ENCODE measurements at regions not wholly inside any gene's neighbourhood (a gene's known extent, or its start where the extent isn't known, plus 50 kb on each side); places are given as distances from the start of the nearest gene placed in this dataset.

GRCh38 chr10:83702731-83703130, 436.6 kb upstream of the GHITM start:
- Mint-ChIP-seq H3K9me3 (ENCODE audit: unreplicated experiment) (no peaks in the 10 kb centered on the region), H3K27ac (ENCODE audit: unreplicated experiment) (no peak overlapping the region), H3K36me3 (ENCODE audit: low read depth, unreplicated experiment) (no peaks in the 10 kb centered on the region), H3K4me3 (ENCODE audit: unreplicated experiment) (no peak overlapping the region), H3K27me3 (ENCODE audit: low read depth, unreplicated experiment) (no peaks in the 10 kb centered on the region), H3K4me1 (ENCODE audit: low read depth, unreplicated experiment) (peaks cover 7% of the 10 kb centered on the region)
- Histone ChIP-seq H2AFZ (ENCODE audit: low read depth, low read length) (no peak overlapping the region), H3K4me3 (ENCODE audit: insufficient read depth, low read depth, low read length) (no peak overlapping the region), H3K4me2 (ENCODE audit: low read length) (no peak overlapping the region), H3K27me3 (ENCODE audit: insufficient read depth, low read length) (no peaks in the 10 kb centered on the region), H3K36me3 (ENCODE audit: insufficient read depth, low read length) (no peaks in the 10 kb centered on the region), H3K4me1 (ENCODE audit: insufficient read depth, low read length) (no peaks in the 10 kb centered on the region), H3K9ac (ENCODE audit: low read length) (no peak overlapping the region), H3K9me3 (ENCODE audit: insufficient read depth, low read depth, low read length) (no peaks in the 10 kb centered on the region), H3K27ac (ENCODE audit: low read depth, low read length) (no peak overlapping the region), H4K20me1 (ENCODE audit: insufficient read depth, low read length) (no peaks in the 10 kb centered on the region), H3K79me2 (ENCODE audit: insufficient read depth, low read length) (no peaks in the 10 kb centered on the region)
- TF ChIP-seq CTCF (IDR thresholded peaks at IDR 0.05; ENCODE audit: insufficient read depth, low read depth, low read length) (no peak), EZH2 (IDR thresholded peaks at IDR 0.05; ENCODE audit: insufficient read depth, low read length) (no peak)
- DNase-seq (ENCODE audit: low read depth) (no peak), FAIRE-seq (no peak)

GRCh38 chr10:83706120-83706519, 433.2 kb upstream of the GHITM start:
- Histone ChIP-seq H4K20me1 (ENCODE audit: insufficient read depth, low read length) (no peaks in the 10 kb centered on the region), H3K27ac (ENCODE audit: low read depth, low read length) (no peak overlapping the region), H3K4me2 (ENCODE audit: low read length) (no peak overlapping the region), H2AFZ (ENCODE audit: low read depth, low read length) (no peak overlapping the region), H3K27me3 (ENCODE audit: insufficient read depth, low read length) (no peaks in the 10 kb centered on the region), H3K79me2 (ENCODE audit: insufficient read depth, low read length) (no peaks in the 10 kb centered on the region), H3K4me1 (ENCODE audit: insufficient read depth, low read length) (no peaks in the 10 kb centered on the region), H3K36me3 (ENCODE audit: insufficient read depth, low read length) (no peaks in the 10 kb centered on the region), H3K9ac (ENCODE audit: low read length) (no peak overlapping the region), H3K4me3 (ENCODE audit: insufficient read depth, low read depth, low read length) (no peak overlapping the region), H3K9me3 (ENCODE audit: insufficient read depth, low read depth, low read length) (no peaks in the 10 kb centered on the region)
- Mint-ChIP-seq H3K9me3 (ENCODE audit: unreplicated experiment) (no peaks in the 10 kb centered on the region), H3K36me3 (ENCODE audit: low read depth, unreplicated experiment) (no peaks in the 10 kb centered on the region), H3K4me3 (ENCODE audit: unreplicated experiment) (no peak overlapping the region), H3K27me3 (ENCODE audit: low read depth, unreplicated experiment) (no peaks in the 10 kb centered on the region), H3K27ac (ENCODE audit: unreplicated experiment) (no peak overlapping the region), H3K4me1 (ENCODE audit: low read depth, unreplicated experiment) (no peaks in the 10 kb centered on the region)
- DNase-seq (ENCODE audit: low read depth) (no peak), FAIRE-seq (no peak)
- no peak for TF ChIP-seq CTCF (IDR thresholded peaks at IDR 0.05; ENCODE audit: insufficient read depth, low read depth, low read length)
- TF ChIP-seq EZH2 (IDR thresholded peaks at IDR 0.05; ENCODE audit: insufficient read depth, low read length): no peak

GRCh38 chr10:83706952-83707582, 432.2 kb upstream of the GHITM start:
- no peak overlapping the region for H3K27ac Mint-ChIP-seq (ENCODE audit: unreplicated experiment)
- no peak overlapping the region for H3K27ac ChIP-seq (ENCODE audit: low read depth, low read length)
- H3K36me3 Mint-ChIP-seq (ENCODE audit: low read depth, unreplicated experiment): no peaks in the 10 kb centered on the region
- H3K27me3 ChIP-seq (ENCODE audit: insufficient read depth, low read length): no peaks in the 10 kb centered on the region
- no peak overlapping the region for H3K4me2 ChIP-seq (ENCODE audit: low read length)
- no peak for DNase-seq (ENCODE audit: low read depth)
- TF ChIP-seq CTCF (IDR thresholded peaks at IDR 0.05; ENCODE audit: insufficient read depth, low read depth, low read length) (no peak), EZH2 (IDR thresholded peaks at IDR 0.05; ENCODE audit: insufficient read depth, low read length) (no peak)
- no peak for FAIRE-seq
- H3K4me1 Mint-ChIP-seq (ENCODE audit: low read depth, unreplicated experiment): no peaks in the 10 kb centered on the region
- no peaks in the 10 kb centered on the region for H3K4me1 ChIP-seq (ENCODE audit: insufficient read depth, low read length)
- H3K9ac ChIP-seq (ENCODE audit: low read length): no peak overlapping the region
- H3K27me3 Mint-ChIP-seq (ENCODE audit: low read depth, unreplicated experiment): no peaks in the 10 kb centered on the region
- H3K4me3 Mint-ChIP-seq (ENCODE audit: unreplicated experiment): no peak overlapping the region
- H3K36me3 ChIP-seq (ENCODE audit: insufficient read depth, low read length): no peaks in the 10 kb centered on the region
- no peak overlapping the region for H3K4me3 ChIP-seq (ENCODE audit: insufficient read depth, low read depth, low read length)
- no peaks in the 10 kb centered on the region for H3K79me2 ChIP-seq (ENCODE audit: insufficient read depth, low read length)
- H3K9me3 ChIP-seq (ENCODE audit: insufficient read depth, low read depth, low read length): no peaks in the 10 kb centered on the region
- H4K20me1 ChIP-seq (ENCODE audit: insufficient read depth, low read length): no peaks in the 10 kb centered on the region
- no peaks in the 10 kb centered on the region for H3K9me3 Mint-ChIP-seq (ENCODE audit: unreplicated experiment)
- H2AFZ ChIP-seq (ENCODE audit: low read depth, low read length): no peak overlapping the region
